T-helper 2 cell (primary cell): ENCODE measurements at regions not wholly inside any gene's neighbourhood (a gene's known extent, or its start where the extent isn't known, plus 50 kb on each side); places are given as distances from the start of the nearest gene placed in this dataset.

Source experiments
- DNase-seq, 5 experiments: peaks; one replicate each; pipeline versions ENCODE4 v3.0.0 to v3.0.0-alpha.2; 2012 to 2022

- no peak for DNase-seq
Measured at GRCh38 chr3:30372837-30373236, 233.6 kb upstream of the TGFBR2 start.

DNA sequence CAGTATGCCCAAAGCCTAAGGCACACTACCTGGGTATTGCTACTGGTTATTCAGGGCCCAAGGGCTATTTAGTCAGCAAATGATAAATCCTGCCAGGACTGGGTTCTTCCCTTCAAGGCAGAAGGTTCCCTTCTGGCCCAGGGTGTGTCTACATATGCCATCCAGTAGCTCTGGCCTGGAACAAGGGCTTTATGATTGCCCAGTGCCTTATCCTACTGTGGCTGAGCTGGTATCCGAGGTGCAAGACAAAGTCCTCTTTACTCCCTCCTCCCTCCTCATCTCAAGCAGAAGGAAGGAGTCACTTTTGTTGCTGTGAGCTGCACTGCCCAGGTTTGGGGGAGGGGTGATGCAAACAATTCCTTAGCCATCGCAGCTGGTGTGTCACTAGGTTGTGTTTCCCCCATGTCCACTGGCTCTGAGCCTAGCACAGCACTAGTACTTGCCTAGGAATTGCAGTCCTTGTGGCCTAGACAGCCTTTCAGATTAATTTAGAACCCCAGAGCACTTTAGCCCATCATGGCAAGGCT lies 221.8 kb upstream of the TGFBR2 start:
- no peak for DNase-seq

GRCh38 chr3:30393079-30393478 lies 213.3 kb upstream of the TGFBR2 start:
- no peak for DNase-seq

DNA sequence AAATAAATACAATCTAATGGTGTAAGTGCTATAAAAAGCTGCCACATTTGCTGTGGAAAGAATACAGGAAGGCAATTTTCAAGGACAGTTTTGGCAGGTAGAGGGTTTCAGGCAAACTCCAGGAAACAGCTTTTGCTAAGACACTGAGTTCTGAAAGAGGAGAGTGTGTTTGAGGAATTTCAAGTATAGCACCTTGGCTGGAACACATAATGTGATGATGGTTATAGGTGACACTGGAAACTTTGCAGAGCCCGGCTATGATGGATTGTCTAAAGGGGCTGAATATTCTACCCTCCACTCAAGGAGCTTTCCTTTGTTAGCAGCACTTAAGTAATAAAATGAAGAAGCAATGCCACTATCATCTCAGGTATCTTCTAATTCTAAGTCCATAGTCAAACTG lies 209.4 kb upstream of the TGFBR2 start:
- no peak for DNase-seq

GRCh38 chr3:30399394-30400181 lies 206.8 kb upstream of the TGFBR2 start:
- no peak for DNase-seq

DNA sequence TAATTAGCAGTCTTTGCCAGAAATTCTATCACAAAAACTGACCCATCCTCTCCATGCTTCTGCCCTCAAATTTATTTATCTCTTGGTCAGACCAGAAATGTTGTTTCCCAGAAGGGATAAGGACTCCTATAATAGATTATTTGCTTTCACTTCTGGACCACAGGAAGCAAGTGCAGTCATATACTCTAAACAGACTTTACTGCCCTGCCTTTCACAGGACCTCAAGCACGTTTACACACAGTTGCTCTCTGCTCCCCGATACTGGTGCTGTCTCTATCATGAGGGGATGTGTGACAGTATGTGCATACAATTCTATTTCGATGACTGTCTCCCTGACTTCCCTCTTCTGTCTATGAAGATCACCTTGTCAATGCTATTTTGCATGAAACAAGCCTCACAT lies 205.5 kb upstream of the TGFBR2 start:
- DNase-seq, result no peak

DNA sequence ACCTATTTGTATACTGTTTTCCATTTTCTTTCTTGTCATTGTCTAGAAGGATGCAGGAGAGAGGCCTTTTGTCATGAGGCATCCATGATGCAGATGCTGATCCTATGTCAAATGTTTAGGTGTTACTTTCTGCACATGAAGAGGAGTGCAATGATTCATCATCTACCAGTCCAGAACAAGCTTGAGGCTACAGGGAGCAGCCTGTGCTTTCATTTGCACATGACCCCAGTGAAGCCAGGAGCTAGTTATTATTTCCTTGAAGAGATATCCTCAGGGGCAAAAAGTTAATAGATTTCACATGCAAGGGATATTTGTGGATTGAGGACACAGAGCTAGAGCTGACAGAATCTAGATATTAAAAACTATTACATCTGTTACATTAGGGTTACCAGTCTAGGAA lies 204.4 kb upstream of the TGFBR2 start:
- no peak for DNase-seq

- DNase-seq, result no peak
Measured at GRCh38 chr3:30407651-30408050, 198.8 kb upstream of the TGFBR2 start.

DNA sequence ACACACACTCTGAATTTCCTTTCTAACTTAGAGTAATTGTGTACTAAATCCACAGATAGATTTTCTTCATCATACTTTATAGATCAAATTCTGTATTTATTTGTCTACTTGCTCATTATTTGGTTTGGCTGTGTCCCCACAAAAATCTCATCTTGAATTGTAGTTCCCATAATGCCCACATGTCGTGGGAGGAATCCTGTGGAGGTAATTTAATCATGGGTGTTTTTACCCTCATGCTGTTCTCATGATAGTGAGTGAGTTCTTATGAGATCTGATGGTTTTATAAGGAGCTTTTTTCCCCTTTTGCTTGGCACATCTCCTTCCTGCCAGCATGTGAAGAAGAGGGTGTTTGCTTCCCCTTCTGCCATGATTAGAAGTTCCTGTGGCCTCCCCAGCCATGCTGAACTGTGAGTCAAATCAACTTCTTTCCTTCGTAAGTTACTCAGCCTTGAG lies 198.3 kb upstream of the TGFBR2 start:
- no peak for DNase-seq

GRCh38 chr3:30418443-30418842 lies 188.0 kb upstream of the TGFBR2 start:
- no peak for DNase-seq

DNA sequence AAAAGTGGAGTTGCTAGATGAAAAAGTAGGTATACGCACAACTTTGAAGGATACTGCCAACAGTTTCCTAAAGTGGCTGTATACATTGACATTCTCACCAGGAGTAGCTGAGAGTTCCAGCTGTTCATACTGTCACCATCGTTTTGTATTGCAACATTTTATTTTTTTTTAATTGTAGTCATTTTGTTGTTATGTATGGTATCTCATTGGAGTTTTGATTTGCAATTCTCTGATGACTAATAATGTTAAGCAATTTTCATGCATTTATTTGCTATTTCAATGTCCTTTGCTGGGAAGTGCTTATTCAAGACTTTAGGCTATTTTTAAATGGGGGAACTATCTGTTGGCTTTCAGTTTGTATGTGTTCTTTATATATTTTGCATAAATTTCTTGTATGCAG lies 185.1 kb upstream of the TGFBR2 start:
- no peak for DNase-seq

DNA sequence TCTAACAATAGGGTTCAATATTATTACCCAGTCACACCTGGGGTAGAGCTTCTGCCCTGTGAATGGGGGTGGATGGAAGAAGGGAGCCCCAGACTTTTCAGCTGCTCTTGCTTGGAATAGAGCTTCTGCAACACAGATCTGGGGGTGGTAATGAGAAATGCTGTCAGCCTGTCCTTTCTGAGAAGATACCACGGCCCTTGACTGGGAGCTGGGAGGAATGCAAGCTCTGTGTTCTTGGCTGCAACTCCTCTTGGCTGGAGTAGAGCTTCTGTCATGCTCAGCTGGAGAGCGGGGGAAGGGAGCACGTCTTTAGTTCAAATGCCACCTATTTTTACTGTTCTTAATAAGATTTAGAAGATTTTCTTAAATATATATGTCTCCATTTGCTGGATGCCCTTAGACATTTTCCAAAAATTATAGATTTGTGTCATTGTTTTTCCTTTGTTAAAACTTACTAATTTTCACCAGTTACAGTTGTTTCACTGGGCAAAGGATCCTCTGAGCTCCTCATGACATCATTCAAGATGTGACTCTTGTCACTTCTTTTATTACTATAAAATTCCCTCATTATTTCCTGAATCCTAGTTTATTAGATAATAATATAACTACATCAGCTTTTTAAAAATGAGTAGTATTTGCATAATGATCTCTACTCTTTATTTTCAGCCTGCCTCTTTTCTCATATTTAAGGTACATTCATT lies 180.0 kb upstream of the TGFBR2 start:
- DNase-seq, result no peak

DNA sequence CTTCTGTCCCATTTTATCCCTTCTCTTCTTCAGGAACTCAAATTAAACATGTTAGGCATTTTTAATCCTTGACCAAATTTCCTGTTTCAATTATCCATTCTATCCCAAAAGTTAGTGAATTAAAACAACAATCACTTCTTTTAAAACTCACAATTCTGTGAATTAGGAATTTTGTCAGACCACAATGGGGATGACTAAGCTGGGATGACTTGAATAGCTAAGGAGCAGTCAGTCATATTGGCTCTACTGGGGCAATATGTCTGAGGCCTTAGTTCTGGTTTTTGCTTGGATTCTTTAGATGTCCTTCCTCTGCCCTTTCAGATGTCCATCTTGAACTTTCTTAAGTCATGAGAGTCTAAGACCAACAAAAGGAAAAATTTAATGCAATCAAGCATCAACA lies 178.2 kb upstream of the TGFBR2 start:
- DNase-seq, result no peak

DNA sequence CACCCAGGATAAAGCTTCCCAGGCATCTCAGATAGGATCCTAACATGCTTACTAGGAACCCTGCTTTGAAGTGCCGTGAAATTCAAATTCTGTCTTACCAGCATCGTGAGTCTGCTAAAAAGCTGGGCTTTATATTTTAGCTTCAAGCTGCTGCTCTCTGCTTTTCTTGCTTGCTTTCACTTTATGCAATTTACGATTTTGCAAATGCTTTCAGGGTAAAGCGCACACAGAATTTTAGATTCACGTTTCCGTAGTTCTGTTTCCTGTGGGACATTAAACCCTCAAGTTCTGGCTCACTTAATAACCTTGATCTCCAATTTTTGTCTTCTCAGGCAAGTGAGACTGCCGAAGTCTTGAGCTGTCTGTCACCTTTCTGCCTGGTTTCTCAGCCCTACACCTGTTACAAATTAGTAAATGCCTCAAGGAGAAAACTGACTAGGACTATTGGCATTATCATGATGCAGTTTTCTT lies 170.5 kb upstream of the TGFBR2 start:
- peak in 1 of 5 experiments; percentile 44 for DNase-seq

GRCh38 chr3:30437171-30437601 lies 169.2 kb upstream of the TGFBR2 start:
- DNase-seq, result no peak

DNA sequence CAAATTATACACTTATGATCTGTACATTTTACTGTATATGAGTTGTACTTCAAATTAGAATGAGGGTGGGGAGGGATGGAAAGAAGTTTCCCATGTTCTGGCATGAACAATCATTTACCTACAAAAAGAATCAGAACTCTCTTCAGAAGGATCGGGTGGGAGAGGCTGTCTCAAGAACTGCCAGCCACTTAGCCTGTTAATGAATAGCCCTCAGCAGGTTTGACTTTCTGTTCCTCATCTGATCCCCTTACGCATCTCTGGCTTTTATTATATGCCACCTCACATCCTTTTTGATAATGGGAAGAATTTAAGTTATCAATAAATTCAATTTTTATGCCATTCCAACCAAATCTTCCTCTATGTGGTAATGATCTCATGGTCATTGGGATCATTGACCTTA lies 168.3 kb upstream of the TGFBR2 start:
- DNase-seq, result no peak

- DNase-seq, result no peak
Measured at GRCh38 chr3:30439451-30440053, 166.8 kb upstream of the TGFBR2 start.

DNA sequence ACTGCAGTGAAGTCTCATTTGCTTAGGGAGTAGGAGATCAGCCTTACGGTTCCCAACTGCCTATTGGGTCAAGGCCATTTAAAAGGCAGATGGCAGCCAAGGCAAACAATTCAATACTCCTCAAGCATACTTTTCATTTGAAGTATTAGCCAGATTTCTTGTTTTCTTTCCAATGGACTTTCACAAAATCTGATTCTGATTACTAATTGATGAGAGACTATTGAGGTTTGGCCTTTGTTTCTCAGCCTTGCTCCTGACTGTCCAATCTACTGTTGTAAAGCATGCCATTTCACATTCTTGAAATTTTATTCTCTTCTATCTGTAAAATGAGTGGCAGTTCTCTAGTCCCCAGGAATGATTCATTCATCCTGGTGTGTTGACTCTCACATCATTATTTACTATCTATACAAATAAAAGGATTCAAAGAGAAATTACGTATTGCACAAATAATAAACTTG lies 166.2 kb upstream of the TGFBR2 start:
- DNase-seq, result no peak

- no peak for DNase-seq
Measured at GRCh38 chr3:30440880-30441279, 165.5 kb upstream of the TGFBR2 start.

DNA sequence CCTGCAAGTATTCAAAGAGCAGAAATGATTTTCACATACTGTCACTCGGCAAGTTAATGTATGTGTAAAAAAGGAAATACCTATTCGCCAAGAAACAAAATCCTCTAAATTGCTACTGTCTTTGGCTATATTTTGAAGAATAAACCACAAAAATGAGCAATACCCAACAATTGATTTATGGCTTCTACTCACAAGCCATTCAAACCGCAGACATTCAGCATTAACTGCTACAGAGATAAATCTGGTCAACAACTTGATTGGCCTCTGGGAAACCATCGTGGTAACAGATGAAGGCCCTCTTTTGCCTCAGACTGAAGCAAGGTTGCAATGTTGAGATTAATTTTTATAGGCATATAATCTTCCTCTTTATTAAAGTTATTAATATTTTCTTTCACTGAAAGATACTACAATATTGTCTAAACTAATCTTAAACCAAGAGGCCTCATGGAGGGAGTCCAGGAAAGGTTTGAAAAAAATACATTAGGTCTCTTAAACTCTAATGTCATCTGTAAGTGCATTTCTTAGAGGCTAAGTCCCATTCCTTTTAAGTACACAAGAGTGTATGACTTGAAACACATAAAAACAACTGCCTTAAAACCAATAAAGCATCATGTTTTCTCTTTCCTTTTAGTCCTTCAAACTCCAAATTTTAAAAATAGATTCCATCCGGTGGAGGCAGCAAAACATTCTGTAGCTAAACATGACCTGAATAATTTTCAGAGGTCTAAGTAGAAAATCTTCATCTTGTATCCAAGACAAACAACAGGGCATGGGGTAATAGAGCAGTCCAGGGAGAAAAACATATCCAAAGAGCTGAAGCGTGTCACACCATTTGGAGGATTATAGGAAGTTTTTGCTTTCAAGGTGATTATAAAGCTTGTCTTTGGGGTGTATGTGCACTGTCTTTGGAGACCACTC lies 162.4 kb upstream of the TGFBR2 start:
- no peak for DNase-seq

GRCh38 chr3:30448450-30449289 lies 157.7 kb upstream of the TGFBR2 start:
- no peak for DNase-seq
